OCI-LY3 (cell line): ENCODE measurements at regions not wholly inside any gene's neighbourhood (a gene's known extent, or its start where the extent isn't known, plus 50 kb on each side); places are given as distances from the start of the nearest gene placed in this dataset.

ENCODE experiments used
- H2AFZ ChIP-seq: fragments of 200-600, 300-600 bp; shearing (Covaris generic); 2 replicates; pipeline ENCODE4 v1.6.0; 2014; ENCODE audit warnings: antibody characterized with exemption, low read depth, low read length
- H3K27ac ChIP-seq: fragments of 200-600, 300-600 bp; sonication (generic); 2 replicates; pipeline ENCODE4 v1.5.1; 2014; ENCODE audit warnings: mild to moderate bottlenecking, low read length, moderate library complexity, mixed read lengths
- H3K27me3 ChIP-seq: fragments of 200-600, 300-600 bp; sonication (generic); 2 replicates; pipeline ENCODE4 v1.6.1; 2014; ENCODE audit warnings: low read depth, low read length, mixed read lengths
- H3K36me3 ChIP-seq: fragments of 200-600, 300-600 bp; sonication (generic); replicated peaks from 2 replicates; pipeline ENCODE3; 2014; ENCODE audit warnings: low read depth, low read length, mixed read lengths
- H3K4me1 ChIP-seq: fragments of 300-600, 200-600 bp; sonication (generic); 2 replicates; pipeline ENCODE4 v1.6.1; 2014; ENCODE audit warnings: low read length, mixed read lengths
- H3K4me2 ChIP-seq: fragments of 200-600, 300-600 bp; sonication (generic); 2 replicates; pipeline ENCODE4 v1.6.1; 2014; ENCODE audit warnings: low read length, mixed read lengths
- H3K4me3 ChIP-seq: fragments of 300-600, 200-600 bp; sonication (generic); 2 replicates; pipeline ENCODE4 v1.5.1; 2014; ENCODE audit warnings: antibody characterized with exemption, mild to moderate bottlenecking, low read length, moderate library complexity
- H3K79me2 ChIP-seq: fragments of 300-600, 200-600 bp; shearing (Covaris generic); 2 replicates; pipeline ENCODE4 v1.6.1; 2014; ENCODE audit warnings: mild to moderate bottlenecking, low read length, mixed read lengths
- H3K9ac ChIP-seq: fragments of 300-600, 200-600 bp; shearing (Covaris generic); 2 replicates; pipeline ENCODE4 v1.6.0; 2014; ENCODE audit warnings: mild to moderate bottlenecking, low read length, moderate library complexity
- H3K9me3 ChIP-seq: fragments of 200-600, 300-600 bp; shearing (Covaris generic); 2 replicates; pipeline ENCODE4 v1.6.1; 2014; ENCODE audit warnings: low read length, mixed read lengths; ENCODE audit not compliant: insufficient read depth
- H4K20me1 ChIP-seq: fragments of 200-600, 300-600 bp; sonication (generic); 2 replicates; pipeline ENCODE4 v1.6.1; 2016; ENCODE audit warnings: low read length, mixed read lengths; ENCODE audit not compliant: insufficient read depth
- EZH2phosphoT487 ChIP-seq: fragments of 200-600 bp; shearing (Covaris generic); IDR thresholded peaks from 2 replicates; pipeline ENCODE4 v1.6.1; 2018; ENCODE audit warnings: antibody characterized with exemption, mixed run types, low read depth
- TF ChIP-seq, protein P1 (sequence below): fragments of 200-600, 300-600 bp; sonication (generic); IDR thresholded peaks from 2 replicates; pipeline ENCODE4 v1.5.1; 2014; ENCODE audit warnings: antibody characterized with exemption, low read length, low read depth

DNA sequence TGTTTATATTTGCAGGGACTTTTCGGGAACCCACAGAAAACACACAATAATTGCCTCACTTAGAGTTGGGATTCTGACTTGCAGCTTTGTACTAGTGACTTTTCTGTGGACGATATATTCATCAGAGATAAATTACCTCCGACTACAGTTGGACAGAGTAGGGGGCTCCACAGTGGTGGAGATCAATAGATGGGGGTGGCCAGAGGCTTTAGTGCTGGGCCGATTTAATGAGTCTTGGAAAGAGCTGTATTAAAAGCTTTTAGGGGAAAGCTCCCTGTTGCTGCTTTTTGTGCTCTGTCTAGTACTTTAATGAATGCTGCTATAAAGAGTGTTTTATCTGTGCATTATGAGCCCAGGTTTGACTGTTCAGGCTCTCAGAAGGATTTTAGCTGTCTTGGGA is 359.2 kb upstream of the DPYD start:
- TF ChIP-seq EZH2phosphoT487, result no peak
- TF ChIP-seq, protein P1, sequence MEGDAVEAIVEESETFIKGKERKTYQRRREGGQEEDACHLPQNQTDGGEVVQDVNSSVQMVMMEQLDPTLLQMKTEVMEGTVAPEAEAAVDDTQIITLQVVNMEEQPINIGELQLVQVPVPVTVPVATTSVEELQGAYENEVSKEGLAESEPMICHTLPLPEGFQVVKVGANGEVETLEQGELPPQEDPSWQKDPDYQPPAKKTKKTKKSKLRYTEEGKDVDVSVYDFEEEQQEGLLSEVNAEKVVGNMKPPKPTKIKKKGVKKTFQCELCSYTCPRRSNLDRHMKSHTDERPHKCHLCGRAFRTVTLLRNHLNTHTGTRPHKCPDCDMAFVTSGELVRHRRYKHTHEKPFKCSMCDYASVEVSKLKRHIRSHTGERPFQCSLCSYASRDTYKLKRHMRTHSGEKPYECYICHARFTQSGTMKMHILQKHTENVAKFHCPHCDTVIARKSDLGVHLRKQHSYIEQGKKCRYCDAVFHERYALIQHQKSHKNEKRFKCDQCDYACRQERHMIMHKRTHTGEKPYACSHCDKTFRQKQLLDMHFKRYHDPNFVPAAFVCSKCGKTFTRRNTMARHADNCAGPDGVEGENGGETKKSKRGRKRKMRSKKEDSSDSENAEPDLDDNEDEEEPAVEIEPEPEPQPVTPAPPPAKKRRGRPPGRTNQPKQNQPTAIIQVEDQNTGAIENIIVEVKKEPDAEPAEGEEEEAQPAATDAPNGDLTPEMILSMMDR, result no peak
- H3K36me3 ChIP-seq, result no peaks in the 10 kb centered on the region
- H3K27ac ChIP-seq, result no peak overlapping the region
- H4K20me1 ChIP-seq, result no peaks in the 10 kb centered on the region
- H3K4me1 ChIP-seq, result no peaks in the 10 kb centered on the region
- H3K4me2 ChIP-seq, result no peak overlapping the region
- no peaks in the 10 kb centered on the region for H3K27me3 ChIP-seq
- H3K79me2 ChIP-seq, result no peaks in the 10 kb centered on the region
- H2AFZ ChIP-seq, result no peak overlapping the region
- H3K9me3 ChIP-seq, result no peaks in the 10 kb centered on the region
- no peak overlapping the region for H3K9ac ChIP-seq
- H3K4me3 ChIP-seq, result no peak overlapping the region

DNA sequence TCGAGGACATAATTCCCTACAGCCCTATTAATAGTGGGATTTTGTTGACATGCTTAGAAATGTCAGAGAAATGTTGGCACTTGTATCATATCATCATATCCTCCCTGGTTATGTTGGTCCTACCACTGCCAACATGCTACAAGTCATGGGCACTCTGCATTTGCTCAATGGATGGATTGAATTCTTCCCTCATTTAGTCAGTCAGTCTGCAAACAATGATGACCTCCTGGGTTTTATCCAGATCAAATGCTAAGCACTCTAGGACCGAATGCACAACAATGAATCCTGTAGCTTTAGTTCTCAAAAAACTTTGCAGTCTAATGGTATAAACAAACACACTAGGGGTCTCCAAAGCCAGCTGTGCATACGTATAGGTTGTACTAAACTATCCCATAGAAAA is 357.2 kb upstream of the DPYD start:
- Histone ChIP-seq H3K36me3 (no peaks in the 10 kb centered on the region), H3K79me2 (no peaks in the 10 kb centered on the region), H3K27ac (no peak overlapping the region), H3K9ac (no peak overlapping the region), H3K27me3 (no peaks in the 10 kb centered on the region), H3K4me1 (no peaks in the 10 kb centered on the region), H2AFZ (no peak overlapping the region), H3K4me3 (no peak overlapping the region), H3K4me2 (no peak overlapping the region), H4K20me1 (no peaks in the 10 kb centered on the region), H3K9me3 (no peaks in the 10 kb centered on the region)
- TF ChIP-seq, protein P1, result no peak
- no peak for TF ChIP-seq EZH2phosphoT487

DNA sequence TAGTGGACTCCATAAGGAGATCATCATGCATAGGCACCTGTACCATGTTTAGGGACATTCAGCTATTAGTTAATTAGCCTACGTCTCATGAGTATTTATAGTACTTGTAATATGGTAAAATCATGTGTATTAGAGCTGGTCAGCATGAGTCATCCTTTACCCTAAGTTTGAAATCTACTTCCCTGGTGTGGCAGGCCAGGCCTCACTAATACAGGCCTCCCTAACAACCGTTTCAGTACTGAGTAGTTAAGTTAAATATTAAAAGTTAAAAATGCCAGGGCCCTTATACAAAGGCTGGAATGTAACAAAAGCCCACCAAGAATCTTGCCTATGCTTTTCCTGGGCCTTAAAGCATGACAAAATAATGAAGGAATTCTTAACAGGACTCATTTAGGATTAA is 356.3 kb upstream of the DPYD start:
- Histone ChIP-seq H3K4me2 (no peak overlapping the region), H3K79me2 (no peaks in the 10 kb centered on the region), H3K4me3 (no peak overlapping the region), H3K9ac (no peak overlapping the region), H3K27ac (no peak overlapping the region), H4K20me1 (no peaks in the 10 kb centered on the region), H3K4me1 (no peaks in the 10 kb centered on the region), H2AFZ (no peak overlapping the region), H3K27me3 (no peaks in the 10 kb centered on the region), H3K36me3 (no peaks in the 10 kb centered on the region), H3K9me3 (no peaks in the 10 kb centered on the region)
- TF ChIP-seq EZH2phosphoT487, result no peak
- TF ChIP-seq, protein P1, result no peak

DNA sequence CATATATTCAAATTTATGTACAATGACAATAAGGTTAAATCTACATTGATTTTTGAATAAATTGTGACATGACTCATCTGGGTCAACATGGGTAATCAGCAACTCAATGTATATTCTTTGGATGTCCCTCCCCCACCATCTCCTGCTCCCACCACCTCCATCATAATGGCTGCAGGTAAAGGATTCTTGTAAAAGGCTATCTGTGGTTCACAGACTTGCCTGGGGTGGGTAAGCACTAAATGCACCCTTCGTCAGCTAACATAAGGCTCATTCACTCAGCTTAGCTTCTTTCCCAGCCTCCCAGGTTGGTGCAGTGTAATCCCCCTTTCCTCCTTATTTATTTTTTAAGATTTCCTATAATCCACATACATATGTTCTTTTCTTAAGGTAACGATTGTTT is 355.7 kb upstream of the DPYD start:
- H3K36me3 ChIP-seq, result no peaks in the 10 kb centered on the region
- no peaks in the 10 kb centered on the region for H4K20me1 ChIP-seq
- H3K4me2 ChIP-seq, result no peak overlapping the region
- no peaks in the 10 kb centered on the region for H3K4me1 ChIP-seq
- H3K4me3 ChIP-seq, result no peak overlapping the region
- H3K27ac ChIP-seq, result no peak overlapping the region
- H3K9ac ChIP-seq, result no peak overlapping the region
- no peaks in the 10 kb centered on the region for H3K79me2 ChIP-seq
- TF ChIP-seq, protein P1, result no peak
- TF ChIP-seq EZH2phosphoT487, result no peak
- no peaks in the 10 kb centered on the region for H3K9me3 ChIP-seq
- H2AFZ ChIP-seq, result no peak overlapping the region
- no peaks in the 10 kb centered on the region for H3K27me3 ChIP-seq
